ENCODE measurements at regions not wholly inside any gene's neighbourhood (a gene's known extent, or its start where the extent isn't known, plus 50 kb on each side); places are given as distances from the start of the nearest gene placed in this dataset.

GRCh38 chr1:208834381-208835096 lies 590.4 kb upstream of the PLXNA2 start:
- DNase-seq (ENCODE audit: low spot score) = no peak
- H3K27ac ChIP-seq = no peak overlapping the region

GRCh38 chr1:208835097-208835463 lies 590.9 kb upstream of the PLXNA2 start:
- no peak overlapping the region for H3K4me3 ChIP-seq
- no peak for DNase-seq (ENCODE audit: low spot score)
- TF ChIP-seq CTCF (IDR thresholded peaks at IDR 0.05) = no peak
- H3K27ac ChIP-seq = no peak overlapping the region

More at GRCh38 chr1:208834381-208835096, 590.4 kb upstream of the PLXNA2 start:
- peak overlapping the region; percentile 29 for H3K4me3 ChIP-seq
- no peak for TF ChIP-seq CTCF (IDR thresholded peaks at IDR 0.05)

- no peak for TF ChIP-seq CTCF (IDR thresholded peaks at IDR 0.05)
- H3K27ac ChIP-seq = no peak overlapping the region
- H3K4me3 ChIP-seq = no peak overlapping the region
- no peak for DNase-seq (ENCODE audit: low spot score)
These were observed 591.6 kb upstream of the PLXNA2 start for GRCh38 chr1:208835781-208836180.

GRCh38 chr1:208837242-208837641 lies 593.1 kb upstream of the PLXNA2 start:
- Histone ChIP-seq H3K27ac (no peak overlapping the region), H3K4me3 (no peak overlapping the region)
- no peak for TF ChIP-seq CTCF (IDR thresholded peaks at IDR 0.05)
- no peak for DNase-seq (ENCODE audit: low spot score)

GRCh38 chr1:208841436-208841835 lies 597.3 kb upstream of the PLXNA2 start:
- TF ChIP-seq CTCF (IDR thresholded peaks at IDR 0.05) = no peak
- Histone ChIP-seq H3K4me3 (no peak overlapping the region), H3K27ac (no peak overlapping the region)
- DNase-seq (ENCODE audit: low spot score) = no peak

- TF ChIP-seq CTCF (IDR thresholded peaks at IDR 0.05) = no peak
- Histone ChIP-seq H3K4me3 (no peak overlapping the region), H3K27ac (no peak overlapping the region)
- no peak for DNase-seq (ENCODE audit: low spot score)
These were observed 598.3 kb upstream of the PLXNA2 start for GRCh38 chr1:208842451-208842850.

GRCh38 chr1:208844158-208844557 lies 600.0 kb upstream of the PLXNA2 start:
- Histone ChIP-seq H3K27ac (no peak overlapping the region), H3K4me3 (no peak overlapping the region)
- no peak for TF ChIP-seq CTCF (IDR thresholded peaks at IDR 0.05)
- DNase-seq (ENCODE audit: low spot score) = no peak
